GM21737 (cell line): ENCODE measurements at regions not wholly inside any gene's neighbourhood (a gene's known extent, or its start where the extent isn't known, plus 50 kb on each side); places are given as distances from the start of the nearest gene placed in this dataset.

Experiments used
- ATAC-seq: cut with Tn5 transposase; IDR thresholded peaks from one replicate; pipeline ENCODE4 v1.9.1; 2021; ENCODE audit warnings: mild to moderate bottlenecking, moderate library complexity; ENCODE audit not compliant: unreplicated experiment

- no peak for ATAC-seq
Measured at GRCh38 chr4:156505341-156505955, 466.2 kb downstream of the PDGFC start.

GRCh38 chr4:156503119-156503518, 468.5 kb downstream of the PDGFC start:
- ATAC-seq = no peak

GRCh38 chr4:156501962-156502361, 469.6 kb downstream of the PDGFC start:
- ATAC-seq = no peak

GRCh38 chr4:156499684-156500083, 471.9 kb downstream of the PDGFC start:
- ATAC-seq = no peak

GRCh38 chr4:156497486-156497885, 474.1 kb downstream of the PDGFC start:
- no peak for ATAC-seq

GRCh38 chr4:156496797-156497196, 474.8 kb downstream of the PDGFC start:
- no peak for ATAC-seq

- ATAC-seq = no peak
Measured at GRCh38 chr4:156495836-156496235, 475.8 kb downstream of the PDGFC start.

GRCh38 chr4:156495091-156495490, 476.5 kb downstream of the PDGFC start:
- no peak for ATAC-seq

GRCh38 chr4:156493858-156494257, 477.7 kb downstream of the PDGFC start:
- no peak for ATAC-seq

GRCh38 chr4:156487107-156487506, 484.5 kb downstream of the PDGFC start:
- no peak for ATAC-seq

GRCh38 chr4:156481845-156482244, 489.8 kb downstream of the PDGFC start:
- no peak for ATAC-seq

- no peak for ATAC-seq
Measured at GRCh38 chr4:156477636-156478035, 494.0 kb downstream of the PDGFC start.

GRCh38 chr4:156476359-156476758, 495.2 kb downstream of the PDGFC start:
- no peak for ATAC-seq

GRCh38 chr4:156475322-156475721, 496.3 kb downstream of the PDGFC start:
- no peak for ATAC-seq

- no peak for ATAC-seq
Measured at GRCh38 chr4:156473151-156473550, 498.4 kb downstream of the PDGFC start.

GRCh38 chr4:156472624-156473023, 499.0 kb downstream of the PDGFC start:
- no peak for ATAC-seq

- ATAC-seq = no peak
Measured at GRCh38 chr4:156459584-156459983, 505.9 kb upstream of the CTSO start.

GRCh38 chr4:156456830-156457229, 503.2 kb upstream of the CTSO start:
- no peak for ATAC-seq

GRCh38 chr4:156443488-156443887, 489.8 kb upstream of the CTSO start:
- ATAC-seq = no peak

- no peak for ATAC-seq
Measured at GRCh38 chr4:156442912-156443311, 489.2 kb upstream of the CTSO start.

GRCh38 chr4:156439576-156440200, 486.0 kb upstream of the CTSO start:
- no peak for ATAC-seq

- no peak for ATAC-seq
Measured at GRCh38 chr4:156437666-156438065, 484.0 kb upstream of the CTSO start.

GRCh38 chr4:156422576-156422975, 468.9 kb upstream of the CTSO start:
- no peak for ATAC-seq
